ENCODE measurements at regions not wholly inside any gene's neighbourhood (a gene's known extent, or its start where the extent isn't known, plus 50 kb on each side); places are given as distances from the start of the nearest gene placed in this dataset.

- Histone ChIP-seq H3K9me3 (no peaks in the 10 kb centered on the region), H3K4me3 (no peak overlapping the region), H3K27me3 (no peaks in the 10 kb centered on the region), H3K4me1 (peaks cover 0 to 4% (median 0%) of the 10 kb centered on the region in 4 donors), H3K36me3 (no peaks in the 10 kb centered on the region), H3K27ac (replicated peaks in 1 of 4) (no peak overlapping the region)
- intact Hi-C loops (cut with DNase I): no loop called here
- no peak for TF ChIP-seq POLR2A (IDR thresholded peaks at IDR 0.05; ENCODE audit: low read depth)
- TF ChIP-seq, protein P1, sequence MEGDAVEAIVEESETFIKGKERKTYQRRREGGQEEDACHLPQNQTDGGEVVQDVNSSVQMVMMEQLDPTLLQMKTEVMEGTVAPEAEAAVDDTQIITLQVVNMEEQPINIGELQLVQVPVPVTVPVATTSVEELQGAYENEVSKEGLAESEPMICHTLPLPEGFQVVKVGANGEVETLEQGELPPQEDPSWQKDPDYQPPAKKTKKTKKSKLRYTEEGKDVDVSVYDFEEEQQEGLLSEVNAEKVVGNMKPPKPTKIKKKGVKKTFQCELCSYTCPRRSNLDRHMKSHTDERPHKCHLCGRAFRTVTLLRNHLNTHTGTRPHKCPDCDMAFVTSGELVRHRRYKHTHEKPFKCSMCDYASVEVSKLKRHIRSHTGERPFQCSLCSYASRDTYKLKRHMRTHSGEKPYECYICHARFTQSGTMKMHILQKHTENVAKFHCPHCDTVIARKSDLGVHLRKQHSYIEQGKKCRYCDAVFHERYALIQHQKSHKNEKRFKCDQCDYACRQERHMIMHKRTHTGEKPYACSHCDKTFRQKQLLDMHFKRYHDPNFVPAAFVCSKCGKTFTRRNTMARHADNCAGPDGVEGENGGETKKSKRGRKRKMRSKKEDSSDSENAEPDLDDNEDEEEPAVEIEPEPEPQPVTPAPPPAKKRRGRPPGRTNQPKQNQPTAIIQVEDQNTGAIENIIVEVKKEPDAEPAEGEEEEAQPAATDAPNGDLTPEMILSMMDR (IDR thresholded peaks at IDR 0.05): no peak
- no peak for TF ChIP-seq EP300 (IDR thresholded peaks at IDR 0.05)
- no peak for TF ChIP-seq POLR2AphosphoS5 (IDR thresholded peaks at IDR 0.05)
- no peak for DNase-seq (ENCODE audit: extremely low spot score)
- 96% methylated on average over 7 of the region's 7 CpGs for WGBS
Observed at GRCh38 chr21:15132781-15133180, 68.0 kb upstream of the NRIP1 start.

DNA sequence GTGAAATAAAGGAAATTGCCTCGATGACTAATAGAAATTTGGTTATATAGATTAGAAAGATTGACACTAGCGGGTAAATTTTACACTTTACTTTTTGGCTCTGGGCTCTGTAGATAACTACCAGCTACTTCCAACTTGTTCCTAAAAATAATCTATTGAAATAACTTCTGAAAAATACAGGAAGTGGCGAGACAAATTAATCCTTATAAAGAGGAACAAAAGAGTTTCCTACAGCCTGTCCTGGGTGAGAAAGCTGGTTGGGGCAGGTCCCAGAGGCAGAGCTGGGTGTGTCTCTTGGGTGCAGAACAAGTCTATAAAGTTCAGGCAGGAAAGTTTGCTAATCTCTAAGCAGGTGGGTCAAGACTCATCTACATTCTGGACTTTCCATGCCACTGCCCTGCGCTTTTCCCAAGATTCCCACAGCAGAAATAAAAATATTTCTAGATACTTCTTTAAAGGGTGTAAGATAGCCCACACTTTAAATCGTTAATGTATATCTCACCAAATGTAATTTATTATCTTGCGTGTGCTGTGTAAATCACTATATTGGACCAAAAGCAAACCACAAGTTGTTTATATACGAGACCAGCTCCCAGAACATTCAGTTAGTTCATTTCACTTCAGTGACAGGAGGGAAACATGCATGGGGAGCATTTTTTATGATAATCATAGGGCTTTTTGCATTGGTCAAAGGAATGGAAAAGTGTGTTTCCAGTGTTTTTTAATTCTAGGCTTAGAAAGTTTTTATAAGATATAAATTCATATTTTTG, 70.1 kb upstream of the NRIP1 start:
- Histone ChIP-seq H3K36me3 (no peaks in the 10 kb centered on the region), H3K9me3 (no peaks in the 10 kb centered on the region), H3K27ac (replicated peaks in 1 of 4) (no peak overlapping the region), H3K27me3 (no peaks in the 10 kb centered on the region), H3K4me3 (no peak overlapping the region), H3K4me1 (peaks cover 0 to 4% (median 0%) of the 10 kb centered on the region in 4 donors)
- no peak for DNase-seq (ENCODE audit: extremely low spot score)
- TF ChIP-seq POLR2AphosphoS5 (IDR thresholded peaks at IDR 0.05): no peak
- TF ChIP-seq POLR2A (IDR thresholded peaks at IDR 0.05; ENCODE audit: low read depth): no peak
- TF ChIP-seq EP300 (IDR thresholded peaks at IDR 0.05): no peak
- TF ChIP-seq, protein P1 (IDR thresholded peaks at IDR 0.05): no peak
- intact Hi-C loops (cut with DNase I): no loop called here
- 76% methylated on average over 7 of the region's 7 CpGs for WGBS

DNA sequence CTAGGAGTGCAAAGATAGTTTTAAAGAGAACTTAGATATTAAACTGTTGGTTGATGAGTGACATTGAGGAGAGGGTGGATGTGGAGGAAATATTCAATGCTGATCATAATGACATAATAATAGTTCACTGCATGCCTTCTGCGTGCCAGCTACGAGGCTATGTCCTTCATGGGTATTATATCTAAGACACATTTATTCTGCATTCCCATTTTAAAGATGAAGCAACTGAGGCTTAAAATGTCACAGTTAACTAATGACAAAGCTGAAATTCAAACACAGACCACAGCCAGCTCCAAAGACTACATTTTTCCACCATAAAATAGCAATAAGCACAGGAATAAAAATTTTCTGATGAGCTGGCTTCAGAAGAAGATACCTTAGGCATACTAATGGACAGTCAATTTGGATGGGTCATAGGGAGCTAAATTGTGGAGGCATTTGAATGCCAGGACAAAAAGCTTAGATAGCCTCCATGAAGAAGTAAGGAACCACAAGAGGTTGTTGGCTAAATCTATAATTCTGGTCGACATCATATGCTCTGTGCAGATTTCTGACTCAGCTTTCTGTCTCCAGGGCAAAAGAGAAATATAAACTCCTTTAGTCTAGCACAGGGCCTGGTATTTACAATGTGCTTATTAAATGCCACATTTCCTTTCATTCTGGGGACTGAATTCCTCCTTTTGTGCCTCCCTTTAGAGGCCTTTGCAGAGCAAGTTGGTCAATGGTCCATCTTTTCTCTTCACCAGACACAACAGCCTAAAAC, 71.2 kb upstream of the NRIP1 start:
- Histone ChIP-seq H3K4me1 (peaks cover 0 to 10% (median 2%) of the 10 kb centered on the region in 4 donors), H3K36me3 (no peaks in the 10 kb centered on the region), H3K4me3 (no peak overlapping the region), H3K9me3 (no peaks in the 10 kb centered on the region), H3K27ac (replicated peaks in 1 of 4) (no peak overlapping the region), H3K27me3 (no peaks in the 10 kb centered on the region)
- intact Hi-C loops (cut with DNase I): no loop called here
- DNase-seq (ENCODE audit: extremely low spot score): no peak
- WGBS: 78% methylated on average over 3 of the region's 3 CpGs
- TF ChIP-seq, protein P1 (IDR thresholded peaks at IDR 0.05): no peak
- no peak for TF ChIP-seq POLR2AphosphoS5 (IDR thresholded peaks at IDR 0.05)
- no peak for TF ChIP-seq POLR2A (IDR thresholded peaks at IDR 0.05; ENCODE audit: low read depth)
- no peak for TF ChIP-seq EP300 (IDR thresholded peaks at IDR 0.05)

- WGBS: 12% methylated on average over 5 of the region's 7 CpGs
- H3K4me3 ChIP-seq: no peak overlapping the region
- no peak overlapping the region for H3K27ac ChIP-seq (replicated peaks in 1 of 4)
- H3K4me1 ChIP-seq: peaks cover 0 to 10% (median 2%) of the 10 kb centered on the region in 4 donors
- TF ChIP-seq POLR2AphosphoS5 (IDR thresholded peaks at IDR 0.05): no peak
- TF ChIP-seq, protein P1 (IDR thresholded peaks at IDR 0.05): no peak
- TF ChIP-seq POLR2A (IDR thresholded peaks at IDR 0.05; ENCODE audit: low read depth): no peak
- no peak for TF ChIP-seq EP300 (IDR thresholded peaks at IDR 0.05)
- DNase-seq (ENCODE audit: extremely low spot score): no peak
- intact Hi-C loops (cut with DNase I): no loop called here
- no peaks in the 10 kb centered on the region for H3K27me3 ChIP-seq
- H3K9me3 ChIP-seq: no peaks in the 10 kb centered on the region
- H3K36me3 ChIP-seq: no peaks in the 10 kb centered on the region
Observed at GRCh38 chr21:15138490-15138889, 73.7 kb upstream of the NRIP1 start.

Measured in esophagus muscularis mucosa (tissue), 4 donors.